Calu3 (cell line): ENCODE measurements at regions not wholly inside any gene's neighbourhood (a gene's known extent, or its start where the extent isn't known, plus 50 kb on each side); places are given as distances from the start of the nearest gene placed in this dataset.

ENCODE experiments used
- BruUV-seq: library from RNA; stranded (reverse); fragments of 400-500 nt; replicated peaks from 2 replicates; lab custom pipeline; 2021; lab: Mats Ljungman, UMichigan
- CTCF ChIA-PET: fragments of 300-600 bp; sonication (Branson Sonifier 250); formaldehyde crosslinking; loops from one replicate; lab custom pipeline; 2022; ENCODE audit warnings: antibody characterized with exemption; lab: Charles Lee
- DNase-seq: peaks from one replicate; pipeline ENCODE4 v3.0.0; 2022
- H3K27ac Mint-ChIP-seq: one replicate; pipeline ENCODE4 v1.8.0; 2022; ENCODE audit warnings: mixed read lengths; ENCODE audit not compliant: unreplicated experiment
- H3K27me3 Mint-ChIP-seq: one replicate; pipeline ENCODE4 v1.8.0; 2022; ENCODE audit warnings: mixed read lengths; ENCODE audit not compliant: unreplicated experiment
- H3K36me3 Mint-ChIP-seq: one replicate; pipeline ENCODE4 v1.8.0; 2022; ENCODE audit warnings: mild to moderate bottlenecking, moderate library complexity, mixed read lengths; ENCODE audit not compliant: insufficient read depth, unreplicated experiment
- H3K4me1 Mint-ChIP-seq: one replicate; pipeline ENCODE4 v1.8.0; 2022; ENCODE audit warnings: mild to moderate bottlenecking, low read depth, mixed read lengths; ENCODE audit not compliant: unreplicated experiment
- H3K4me3 Mint-ChIP-seq: one replicate; pipeline ENCODE4 v1.8.0; 2022; ENCODE audit warnings: mild to moderate bottlenecking, low read depth, moderate library complexity, mixed read lengths; ENCODE audit not compliant: unreplicated experiment
- H3K9me3 Mint-ChIP-seq: one replicate; pipeline ENCODE4 v1.8.0; 2022; ENCODE audit warnings: low read depth, mixed read lengths; ENCODE audit not compliant: unreplicated experiment
- intact Hi-C: fragments of 100-400 bp; cut with micrococcal nuclease; formaldehyde crosslinking; loops from one replicate; pipeline ENCODE4 v1.10.0; 2022; ENCODE audit not compliant: unreplicated experiment
- TF ChIP-seq, protein P1 (sequence below): fragments of 200-600 bp; IDR thresholded peaks from one replicate; pipeline ENCODE4 v1.8.0; 2022; ENCODE audit warnings: antibody characterized with exemption; ENCODE audit not compliant: unreplicated experiment

DNA sequence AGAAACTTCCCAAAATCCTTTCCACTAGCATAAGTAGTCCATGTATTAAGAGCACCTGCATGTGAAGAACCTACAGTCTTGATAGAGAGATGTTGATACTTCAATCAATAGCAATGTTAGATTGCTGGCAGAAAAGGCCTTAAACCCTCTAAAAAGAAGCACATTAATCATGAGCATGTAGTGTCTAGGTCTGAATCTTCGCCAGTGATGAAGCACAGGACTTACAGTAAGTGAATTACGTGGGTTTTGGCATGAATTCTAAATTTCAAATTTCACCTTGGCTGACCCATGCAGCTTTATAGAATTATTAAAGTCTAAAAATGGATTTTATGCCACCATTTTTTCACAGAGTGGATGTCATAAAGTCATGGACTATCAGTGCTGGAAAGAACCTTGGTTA is 791.6 kb upstream of the NOVA1 start:
- Mint-ChIP-seq H3K4me1 (no peaks in the 10 kb centered on the region), H3K36me3 (no peaks in the 10 kb centered on the region), H3K27me3 (no peaks in the 10 kb centered on the region), H3K27ac (no peak overlapping the region), H3K4me3 (no peak overlapping the region), H3K9me3 (peaks cover 4% of the 10 kb centered on the region)
- DNase-seq = no peak
- BruUV-seq = no TSS peak
- intact Hi-C loops = no loop called here
- TF ChIP-seq, protein P1, sequence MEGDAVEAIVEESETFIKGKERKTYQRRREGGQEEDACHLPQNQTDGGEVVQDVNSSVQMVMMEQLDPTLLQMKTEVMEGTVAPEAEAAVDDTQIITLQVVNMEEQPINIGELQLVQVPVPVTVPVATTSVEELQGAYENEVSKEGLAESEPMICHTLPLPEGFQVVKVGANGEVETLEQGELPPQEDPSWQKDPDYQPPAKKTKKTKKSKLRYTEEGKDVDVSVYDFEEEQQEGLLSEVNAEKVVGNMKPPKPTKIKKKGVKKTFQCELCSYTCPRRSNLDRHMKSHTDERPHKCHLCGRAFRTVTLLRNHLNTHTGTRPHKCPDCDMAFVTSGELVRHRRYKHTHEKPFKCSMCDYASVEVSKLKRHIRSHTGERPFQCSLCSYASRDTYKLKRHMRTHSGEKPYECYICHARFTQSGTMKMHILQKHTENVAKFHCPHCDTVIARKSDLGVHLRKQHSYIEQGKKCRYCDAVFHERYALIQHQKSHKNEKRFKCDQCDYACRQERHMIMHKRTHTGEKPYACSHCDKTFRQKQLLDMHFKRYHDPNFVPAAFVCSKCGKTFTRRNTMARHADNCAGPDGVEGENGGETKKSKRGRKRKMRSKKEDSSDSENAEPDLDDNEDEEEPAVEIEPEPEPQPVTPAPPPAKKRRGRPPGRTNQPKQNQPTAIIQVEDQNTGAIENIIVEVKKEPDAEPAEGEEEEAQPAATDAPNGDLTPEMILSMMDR = no peak
- CTCF ChIA-PET = no interaction called here

GRCh38 chr14:27390155-27390554 is 792.3 kb upstream of the NOVA1 start:
- H3K27ac Mint-ChIP-seq = no peak overlapping the region
- BruUV-seq = no TSS peak
- no peak for DNase-seq
- H3K4me3 Mint-ChIP-seq = no peak overlapping the region
- CTCF ChIA-PET = no interaction called here
- no peaks in the 10 kb centered on the region for H3K27me3 Mint-ChIP-seq
- TF ChIP-seq, protein P1 = no peak
- H3K4me1 Mint-ChIP-seq = no peaks in the 10 kb centered on the region
- intact Hi-C loops = no loop called here
- H3K36me3 Mint-ChIP-seq = no peaks in the 10 kb centered on the region
- H3K9me3 Mint-ChIP-seq = peaks cover 2% of the 10 kb centered on the region

DNA sequence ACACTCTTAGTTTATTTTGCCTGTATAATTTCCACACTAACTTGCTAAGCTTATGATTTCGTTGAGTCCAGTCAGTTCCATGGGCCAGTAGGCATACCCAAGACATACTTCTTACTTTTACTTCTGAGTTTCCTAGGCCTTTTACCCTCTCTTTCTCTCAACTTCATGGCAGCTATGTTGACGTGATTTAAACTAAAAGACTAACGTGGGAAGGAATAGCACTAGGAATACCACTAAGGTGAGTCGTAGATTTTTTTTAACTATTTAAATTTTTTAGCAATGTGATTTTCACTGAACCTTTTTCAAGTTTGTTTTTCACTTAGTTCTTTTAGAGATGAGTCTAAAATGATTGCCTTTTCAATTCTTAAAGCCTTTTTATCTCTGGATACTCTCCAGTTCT is 793.5 kb upstream of the NOVA1 start:
- Mint-ChIP-seq H3K9me3 (peaks cover 2% of the 10 kb centered on the region), H3K4me3 (no peak overlapping the region), H3K27me3 (no peaks in the 10 kb centered on the region), H3K4me1 (no peaks in the 10 kb centered on the region), H3K27ac (no peak overlapping the region), H3K36me3 (no peaks in the 10 kb centered on the region)
- BruUV-seq = no TSS peak
- DNase-seq = no peak
- intact Hi-C loops = no loop called here
- TF ChIP-seq, protein P1 = no peak
- CTCF ChIA-PET = no interaction called here

GRCh38 chr14:27392153-27392552 is 794.3 kb upstream of the NOVA1 start:
- no TSS peak for BruUV-seq
- Mint-ChIP-seq H3K4me1 (no peaks in the 10 kb centered on the region), H3K27ac (no peak overlapping the region), H3K27me3 (no peaks in the 10 kb centered on the region), H3K9me3 (peaks cover 2% of the 10 kb centered on the region), H3K36me3 (no peaks in the 10 kb centered on the region), H3K4me3 (no peak overlapping the region)
- DNase-seq = no peak
- intact Hi-C loops = no loop called here
- TF ChIP-seq, protein P1 = no peak
- CTCF ChIA-PET = no interaction called here

DNA sequence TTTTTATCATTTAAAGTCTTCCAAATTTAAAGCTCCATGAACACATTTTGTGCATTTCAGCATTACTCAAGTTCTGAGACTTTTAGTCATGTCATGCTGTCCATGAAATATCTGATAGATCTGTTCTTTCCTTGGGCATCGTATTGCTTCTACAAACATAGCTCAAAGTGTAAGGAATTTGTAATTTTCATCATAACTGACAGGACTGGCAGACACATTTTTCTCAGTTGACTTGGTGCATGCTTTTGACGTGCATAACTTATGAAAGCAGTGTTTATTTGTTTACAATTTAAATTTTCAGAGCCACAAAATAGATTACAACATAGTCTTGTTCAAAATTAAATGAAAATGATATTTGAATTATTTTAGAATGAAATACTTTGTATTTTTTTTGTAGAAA is 812.1 kb upstream of the NOVA1 start:
- BruUV-seq = no TSS peak
- no peak for DNase-seq
- CTCF ChIA-PET = no interaction called here
- H3K27ac Mint-ChIP-seq = no peak overlapping the region
- TF ChIP-seq, protein P1 = no peak
- no peaks in the 10 kb centered on the region for H3K36me3 Mint-ChIP-seq
- no peaks in the 10 kb centered on the region for H3K27me3 Mint-ChIP-seq
- no peak overlapping the region for H3K4me3 Mint-ChIP-seq
- H3K9me3 Mint-ChIP-seq = peaks cover 9% of the 10 kb centered on the region
- no peaks in the 10 kb centered on the region for H3K4me1 Mint-ChIP-seq
- intact Hi-C loops = no loop called here
